ENCODE measurements at regions not wholly inside any gene's neighbourhood (a gene's known extent, or its start where the extent isn't known, plus 50 kb on each side); places are given as distances from the start of the nearest gene placed in this dataset.

DNA sequence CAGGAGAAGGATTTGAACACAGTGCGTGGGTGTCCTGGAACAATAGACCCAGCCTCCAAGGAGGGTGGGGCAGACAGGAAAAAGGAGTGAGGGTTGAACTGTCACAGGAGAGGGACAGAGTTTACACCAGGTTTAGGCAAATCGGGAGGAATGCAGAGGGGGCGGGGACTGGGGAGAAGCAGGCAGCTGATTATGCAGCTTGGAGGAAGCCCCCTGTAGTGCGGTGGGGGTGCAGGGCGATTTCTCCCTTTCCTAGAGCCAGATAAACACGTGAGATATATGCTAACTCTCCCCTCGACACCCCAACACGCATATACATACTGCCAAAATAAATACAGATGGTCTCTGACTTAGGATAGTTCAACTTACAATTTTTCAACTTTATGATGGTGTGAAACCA lies 108.6 kb upstream of the PRR20G start:
- no peak for DNase-seq (ENCODE audit: low read depth)

DNA sequence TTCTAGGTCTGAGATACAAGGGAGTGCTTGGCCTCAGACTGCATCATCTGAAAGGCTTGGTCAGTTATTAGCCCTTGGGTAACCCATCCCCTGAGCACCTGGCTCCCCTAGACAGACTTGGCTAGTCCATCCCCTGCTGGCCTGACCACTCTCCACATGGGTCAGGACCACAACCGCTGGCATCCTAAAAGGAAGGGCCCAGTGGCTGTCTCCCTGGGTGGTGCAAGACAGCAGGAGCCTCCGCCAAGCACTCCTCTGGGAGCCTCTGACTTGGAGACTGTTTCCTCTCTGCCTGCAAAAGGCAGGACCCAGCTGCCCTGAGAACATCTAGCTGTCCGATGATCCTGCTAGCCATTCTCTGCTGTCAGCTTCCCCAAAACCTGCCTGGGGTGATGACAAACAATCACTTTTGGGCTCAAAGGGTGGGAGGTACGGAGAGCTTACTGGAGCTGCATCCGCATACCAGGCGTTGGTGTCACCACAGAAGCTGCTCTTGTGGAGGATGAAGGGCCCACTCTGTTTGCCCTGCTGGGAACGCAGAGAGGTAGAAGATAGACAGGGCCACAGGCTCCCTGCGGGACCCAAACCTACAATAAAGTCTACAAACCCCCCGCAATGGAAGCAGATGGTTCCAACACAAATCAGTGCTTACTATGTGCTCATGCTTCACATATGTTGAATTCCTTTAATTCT lies 108.0 kb upstream of the PRR20G start:
- DNase-seq (ENCODE audit: low read depth): no peak

DNA sequence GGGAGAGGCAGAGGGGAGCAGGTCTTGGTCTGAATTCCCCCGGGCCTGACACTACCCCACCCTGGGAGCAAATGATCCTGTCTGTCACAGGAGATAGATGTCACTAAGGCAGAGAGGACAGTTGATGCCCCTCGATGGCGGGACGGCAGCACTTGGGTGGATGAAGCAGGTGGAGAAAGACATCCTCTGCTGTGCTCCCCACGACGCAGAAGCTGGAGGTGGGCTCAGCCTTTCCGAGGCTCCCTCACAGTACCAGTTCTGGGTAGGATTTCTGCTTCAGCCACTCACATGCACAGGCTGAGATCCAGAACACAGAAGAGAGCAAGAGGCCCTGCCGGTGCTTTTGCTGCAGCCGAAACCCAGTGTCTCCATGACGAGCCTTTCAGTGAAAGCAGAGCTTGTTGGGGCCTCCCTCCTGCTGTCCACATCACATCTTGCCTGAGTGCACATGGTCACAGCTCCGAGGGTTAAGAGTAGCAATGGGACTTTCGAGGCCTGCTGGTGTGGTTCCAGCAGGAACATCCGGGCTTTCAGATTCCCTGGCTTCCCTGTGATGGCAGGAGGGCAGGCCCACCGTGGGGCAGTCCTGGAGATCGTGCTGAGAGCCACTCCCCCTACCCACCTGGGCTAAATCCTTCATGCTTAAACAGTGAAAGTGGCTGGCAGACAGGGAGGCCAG lies 107.3 kb upstream of the PRR20G start:
- DNase-seq (ENCODE audit: low read depth): no peak

DNA sequence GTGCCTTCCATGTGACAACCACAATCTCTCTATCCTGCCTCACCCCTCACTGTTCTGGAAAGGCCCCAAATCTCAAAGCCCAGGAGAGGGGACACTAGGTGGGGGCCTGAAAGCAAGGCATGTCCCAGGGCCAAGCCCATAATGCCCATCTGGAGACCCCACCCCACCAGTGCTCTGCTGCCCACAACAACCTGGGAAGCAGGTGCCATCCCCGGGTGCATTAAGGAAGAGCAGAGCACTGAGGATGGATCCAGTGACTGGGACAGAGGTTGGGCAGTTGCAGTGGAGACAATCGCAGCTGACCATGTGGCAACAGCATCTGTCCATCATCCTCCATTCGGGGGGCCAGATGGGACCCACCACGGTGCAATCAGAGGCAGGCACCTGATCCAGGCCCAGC lies 106.2 kb upstream of the PRR20G start:
- DNase-seq (ENCODE audit: low read depth): no peak

DNA sequence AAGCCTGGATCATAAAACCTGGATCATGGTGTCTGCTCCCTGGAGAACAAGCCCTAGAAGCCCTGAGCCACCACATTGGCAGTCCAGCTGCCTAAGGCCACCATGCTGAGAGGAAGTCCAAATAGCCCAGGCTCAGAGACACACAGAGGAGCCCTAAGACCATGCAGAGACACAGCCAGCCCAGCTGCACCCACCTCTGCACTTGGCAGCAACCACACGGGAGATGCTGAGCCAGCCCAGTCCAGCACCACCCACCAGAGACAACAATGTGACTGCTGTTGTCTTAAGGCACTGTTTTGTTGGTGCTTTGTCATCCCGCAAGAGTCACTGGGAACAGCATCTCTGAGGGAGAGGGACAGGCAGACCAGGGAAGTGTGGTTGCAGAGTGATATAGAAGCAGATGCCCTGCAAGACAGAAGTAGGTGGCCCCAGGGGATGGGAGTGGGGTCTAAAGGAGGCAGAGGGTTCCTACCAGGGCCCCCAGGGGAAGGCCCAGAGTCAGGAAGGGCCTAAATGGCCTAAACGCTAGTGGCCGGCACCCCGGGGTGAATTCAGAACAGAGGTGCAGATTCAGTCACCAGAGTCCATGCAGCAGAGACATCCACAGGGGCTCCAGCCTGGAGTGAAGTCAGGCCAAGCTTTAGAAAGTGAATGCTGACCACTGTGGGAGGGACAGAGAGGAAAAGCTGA lies 105.4 kb upstream of the PRR20G start:
- no peak for DNase-seq (ENCODE audit: low read depth)

DNA sequence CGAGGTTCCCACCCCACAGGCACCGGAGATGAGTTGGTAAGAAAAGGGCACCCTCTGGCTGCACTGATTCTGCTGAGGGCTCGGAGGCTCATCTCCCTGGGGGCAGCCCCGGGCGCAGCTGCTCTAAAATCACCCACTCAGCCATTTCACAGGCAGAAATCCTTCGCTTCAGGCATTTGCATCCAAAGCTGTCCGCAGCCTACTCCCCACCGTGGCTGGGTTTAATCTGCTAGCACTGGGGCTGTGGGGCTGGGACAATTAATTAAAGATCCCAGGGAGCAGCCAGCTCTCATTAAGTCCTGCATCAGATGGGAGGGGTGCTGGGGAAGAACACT lies 104.3 kb upstream of the PRR20G start:
- no peak for DNase-seq (ENCODE audit: low read depth)

DNA sequence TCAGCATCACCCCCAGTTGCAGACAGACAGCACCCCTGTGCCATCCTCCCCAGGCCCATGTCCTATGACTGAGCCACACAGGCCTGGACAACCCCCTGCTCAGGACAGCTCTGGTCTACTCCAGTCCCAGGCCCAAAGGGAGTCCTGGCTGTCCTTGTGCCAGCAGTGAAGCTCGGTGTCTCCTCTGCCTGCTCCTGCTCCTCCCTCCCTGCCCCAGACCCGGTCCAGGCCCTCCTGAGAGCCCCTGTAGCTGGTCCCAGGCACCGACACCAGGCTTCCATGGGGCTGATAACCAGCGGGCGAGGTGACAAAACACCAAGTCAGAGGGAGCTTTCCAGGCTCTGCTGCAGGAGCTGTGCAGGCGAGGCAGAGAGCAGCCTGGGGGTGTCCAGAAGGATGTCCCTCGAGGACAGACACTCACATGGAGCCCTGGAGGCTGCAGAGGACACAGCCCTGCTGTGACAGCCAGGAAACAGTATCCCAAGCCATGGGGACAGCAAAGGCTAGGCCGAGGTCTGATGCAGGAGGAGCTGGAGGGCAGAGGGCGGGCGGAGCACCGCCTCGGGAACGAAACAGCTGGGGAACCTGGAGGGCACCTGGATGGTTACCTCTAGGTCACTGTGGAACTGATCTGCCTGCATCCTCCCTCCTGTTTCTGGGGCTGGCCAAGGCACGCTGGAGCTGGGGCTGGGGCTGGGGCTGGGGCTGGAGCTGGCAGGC lies 103.8 kb upstream of the PRR20G start:
- DNase-seq (ENCODE audit: low read depth): no peak

DNA sequence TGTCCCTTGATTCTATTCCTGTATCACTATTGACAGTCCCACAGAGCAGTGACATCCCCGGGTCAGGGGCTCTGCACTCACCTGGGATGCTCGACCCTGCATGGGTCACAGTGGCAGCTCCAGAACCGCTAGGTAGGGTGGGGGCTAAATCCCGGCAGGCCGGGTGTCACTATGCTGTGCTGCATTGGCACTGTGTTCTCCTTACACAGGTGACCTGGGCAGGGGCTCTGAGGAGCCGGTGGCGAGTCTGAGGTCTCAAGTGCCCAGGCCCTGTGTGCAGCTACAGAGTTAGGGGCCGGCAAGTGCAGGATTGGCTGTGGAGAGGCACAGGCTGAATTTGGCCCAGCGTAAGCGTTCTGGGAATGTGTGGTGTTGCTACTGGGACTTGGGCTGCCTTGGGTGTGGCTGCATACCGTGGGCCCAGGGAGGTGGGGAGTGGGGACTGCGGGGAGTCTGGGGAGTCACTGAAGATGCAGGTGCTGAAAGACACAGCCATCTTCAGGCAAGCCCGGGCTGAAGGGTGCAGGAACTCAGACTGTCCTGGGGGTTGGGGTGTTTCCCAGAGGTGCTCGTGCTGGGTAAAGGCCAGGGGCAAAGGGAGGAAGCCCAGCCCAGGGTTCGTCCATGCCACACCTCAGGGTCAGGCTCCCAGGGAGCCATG lies 102.6 kb upstream of the PRR20G start:
- no peak for DNase-seq (ENCODE audit: low read depth)

DNA sequence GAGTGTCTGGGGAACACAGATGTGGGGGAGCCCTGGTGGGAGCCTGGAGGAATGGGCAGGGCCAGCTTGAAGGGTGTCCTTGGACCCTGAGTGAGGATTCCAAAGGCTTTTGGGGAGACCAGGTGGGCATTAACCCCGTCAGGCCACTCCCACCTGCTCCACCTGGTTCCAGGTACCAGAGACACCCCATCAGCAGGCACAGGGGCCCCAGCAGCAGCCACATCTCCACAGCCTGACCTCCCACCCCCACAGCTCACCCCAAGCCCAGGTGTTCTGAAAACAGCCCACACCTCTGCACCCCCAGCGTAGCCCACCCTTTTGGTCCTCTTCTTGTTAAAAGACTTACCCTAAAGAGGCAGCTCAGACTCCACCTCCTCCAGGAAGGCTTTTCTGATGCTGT lies 102.1 kb upstream of the PRR20G start:
- no peak for DNase-seq (ENCODE audit: low read depth)

DNA sequence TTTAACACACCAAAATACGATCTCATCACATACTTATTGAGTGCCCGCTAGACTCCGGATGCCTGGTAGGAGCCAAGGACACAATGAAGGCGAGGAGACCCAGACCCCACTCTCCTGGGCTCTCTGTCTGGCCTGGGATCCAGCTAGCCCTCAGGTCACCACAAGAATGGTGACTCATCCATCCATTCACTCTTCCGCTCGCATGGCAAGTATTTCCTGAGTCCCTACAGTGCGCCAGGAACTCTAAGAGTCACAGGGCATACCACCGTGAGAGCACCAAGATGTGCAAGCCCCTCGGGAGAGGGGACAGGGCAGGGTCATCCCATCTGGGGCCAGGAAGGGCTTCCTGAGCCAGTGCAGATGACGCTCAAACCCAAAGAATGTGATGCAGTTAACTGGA lies 101.6 kb upstream of the PRR20G start:
- no peak for DNase-seq (ENCODE audit: low read depth)

DNA sequence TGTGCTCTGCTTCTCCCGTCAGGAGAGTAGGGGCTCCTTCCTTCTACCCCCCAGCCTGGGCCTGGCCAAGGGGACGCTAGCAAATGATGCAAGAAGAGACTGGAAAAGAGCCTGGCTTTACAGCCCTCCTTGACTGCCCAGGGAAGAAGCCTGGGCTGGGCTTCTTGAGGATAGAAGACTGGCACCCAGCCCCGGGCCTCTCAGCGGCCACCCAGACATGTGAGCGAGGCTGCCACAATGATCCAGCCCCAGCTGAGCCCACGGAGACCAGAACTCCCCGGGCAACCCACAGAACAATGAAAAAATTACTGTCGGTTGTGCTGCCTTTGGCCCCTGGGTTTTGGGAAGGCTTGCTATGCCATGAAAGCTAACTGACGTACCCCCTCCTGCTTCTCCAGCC lies 100.6 kb upstream of the PRR20G start:
- no peak for DNase-seq (ENCODE audit: low read depth)

DNA sequence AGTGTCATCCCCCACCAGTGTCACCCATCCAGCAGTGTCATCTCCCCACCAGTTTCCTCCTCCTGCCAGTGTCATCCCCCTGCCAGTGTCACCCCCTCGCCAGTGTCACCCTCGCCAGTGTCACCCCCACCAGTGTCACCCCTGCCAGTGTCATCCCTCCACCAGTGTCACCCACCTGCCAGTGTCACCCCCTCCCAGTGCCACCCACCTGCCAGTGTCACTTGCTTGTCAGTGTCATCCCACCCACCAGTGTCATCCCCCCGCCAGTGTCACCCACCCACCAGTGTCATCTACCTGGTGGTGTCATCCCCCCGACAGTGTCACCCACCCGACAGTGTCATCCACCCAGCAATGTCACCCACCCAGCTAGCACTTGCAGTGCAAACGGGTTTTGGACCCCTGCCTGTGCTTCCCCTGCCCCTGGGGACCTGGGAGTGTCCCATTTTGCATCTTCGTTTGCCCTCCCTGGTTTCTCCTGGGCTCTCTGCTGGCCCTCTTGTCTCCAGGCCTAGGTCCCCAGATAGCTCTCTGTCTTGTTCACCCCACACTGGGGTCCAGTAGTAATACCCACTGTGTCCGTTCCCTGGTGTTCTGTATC lies 99.8 kb upstream of the PRR20G start:
- DNase-seq (ENCODE audit: low read depth): no peak

DNA sequence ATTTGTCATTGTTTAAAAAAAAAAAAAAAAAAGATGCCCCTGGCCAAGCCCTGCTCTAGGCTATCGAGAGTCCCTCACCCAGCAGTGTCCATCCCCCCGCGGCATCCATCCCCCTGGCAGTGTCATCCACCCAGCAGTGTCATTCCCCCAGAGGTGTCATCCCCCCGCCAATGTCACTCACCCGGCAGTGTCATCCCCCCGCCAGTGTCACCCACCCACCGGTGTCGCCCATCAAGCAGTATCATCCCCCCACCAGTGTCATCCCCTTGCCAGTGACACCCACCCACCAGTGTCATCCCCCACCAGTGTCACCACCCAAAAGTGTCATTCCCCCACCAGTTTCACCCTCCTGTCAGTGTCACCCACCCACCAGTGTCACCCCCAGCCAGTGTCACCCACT lies 99.3 kb upstream of the PRR20G start:
- no peak for DNase-seq (ENCODE audit: low read depth)

DNA sequence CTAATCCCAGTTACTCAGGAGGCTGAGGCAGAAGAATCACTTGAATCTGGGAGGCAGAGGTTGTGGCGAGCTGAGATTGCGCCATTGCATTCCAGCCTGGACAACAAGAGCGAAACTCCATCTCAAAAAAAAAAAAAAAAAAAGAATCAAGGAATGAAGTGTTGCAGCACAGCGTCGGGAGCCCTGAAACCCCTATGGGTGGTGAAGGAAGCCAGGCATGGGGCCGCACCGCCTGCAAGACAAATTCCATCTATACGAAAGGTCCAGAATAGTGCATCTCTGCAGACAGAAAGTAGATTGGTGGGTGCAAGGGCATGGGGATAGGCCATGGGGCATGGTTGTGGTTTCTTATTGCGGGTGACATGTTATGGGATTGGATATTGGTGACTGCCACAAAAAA lies 98.6 kb upstream of the PRR20G start:
- no peak for DNase-seq (ENCODE audit: low read depth)

DNA sequence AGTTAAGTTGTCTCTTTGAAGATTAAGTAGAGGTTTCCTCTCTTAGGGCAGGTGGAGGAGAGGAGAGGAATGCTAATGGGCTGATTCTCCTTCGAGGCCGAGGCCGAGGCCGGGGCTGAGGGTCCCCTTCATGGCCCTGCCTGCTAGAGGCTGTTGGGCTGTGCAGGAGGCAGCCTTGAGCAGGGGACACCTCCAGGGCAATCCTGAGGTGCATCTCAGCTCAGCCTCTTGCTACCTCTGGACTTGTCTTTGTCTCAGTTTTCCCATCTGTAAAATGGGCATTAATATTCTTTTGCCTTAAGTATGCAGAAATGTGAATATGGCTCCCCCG lies 97.7 kb upstream of the PRR20G start:
- DNase-seq (ENCODE audit: low read depth): no peak

DNA sequence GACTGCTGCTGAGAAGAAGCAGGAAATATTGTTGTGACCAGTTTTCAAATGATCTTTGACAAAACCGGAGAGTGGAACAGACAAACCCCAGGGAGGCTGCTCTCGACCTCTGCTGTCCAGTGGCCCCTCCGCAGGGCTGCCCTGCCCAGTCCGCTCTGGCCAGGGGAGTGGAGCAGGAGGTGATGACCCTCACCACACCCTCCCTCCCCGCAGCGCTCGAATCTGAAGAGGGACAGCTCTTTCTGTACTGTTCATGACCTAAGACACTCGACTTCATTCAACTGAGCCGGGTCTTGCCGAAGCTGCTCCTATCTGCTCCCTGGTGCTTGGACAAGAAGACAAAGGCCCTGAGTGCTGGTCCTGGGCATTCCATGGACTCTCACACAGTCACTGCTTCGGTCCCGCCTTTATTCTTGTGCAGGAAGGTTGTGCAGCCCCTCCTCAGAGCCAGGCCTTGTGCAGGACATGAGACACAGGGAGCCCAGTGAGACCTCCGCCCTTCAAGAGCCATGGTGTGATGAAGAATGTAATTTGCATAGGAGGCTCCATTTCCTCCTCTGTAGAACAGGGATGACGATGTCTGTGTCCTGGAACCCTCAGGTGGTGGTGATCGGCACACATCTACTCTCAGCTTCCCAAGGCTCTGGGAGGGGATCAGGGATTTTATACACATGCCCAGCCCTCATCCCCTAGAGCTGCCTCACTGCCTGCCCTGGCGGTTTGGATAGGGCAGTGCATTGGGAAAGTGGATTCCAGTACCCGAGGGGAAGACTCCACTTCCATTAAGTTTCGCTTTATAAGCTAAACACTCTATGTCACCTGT lies 97.1 kb upstream of the PRR20G start:
- DNase-seq (ENCODE audit: low read depth): no peak

DNA sequence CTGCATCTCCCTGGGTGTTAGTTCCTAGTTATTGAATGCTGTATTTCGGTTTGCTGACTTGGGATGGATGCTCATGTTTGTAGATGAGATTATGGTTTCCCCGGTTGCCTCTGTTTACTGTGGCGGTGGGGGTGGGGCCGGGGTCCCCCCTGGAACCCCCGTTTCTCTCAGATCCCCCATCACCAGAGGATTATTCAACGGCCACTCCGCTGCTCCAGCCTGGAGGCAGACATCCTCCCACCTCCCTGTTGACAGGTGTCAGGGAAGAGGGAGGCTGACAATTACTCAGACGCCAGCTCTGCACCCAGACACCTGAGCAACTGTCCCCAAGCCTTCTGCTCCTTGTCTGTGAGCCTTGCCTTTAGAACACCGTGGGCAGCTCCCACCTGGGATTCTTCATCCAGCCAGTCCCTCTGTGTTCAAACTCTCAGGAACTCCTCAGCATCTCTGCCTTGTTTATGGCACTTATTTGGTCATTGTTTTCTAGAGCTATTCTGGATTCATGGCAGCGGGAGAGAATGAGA lies 95.9 kb upstream of the PRR20G start:
- DNase-seq (ENCODE audit: low read depth): no peak

DNA sequence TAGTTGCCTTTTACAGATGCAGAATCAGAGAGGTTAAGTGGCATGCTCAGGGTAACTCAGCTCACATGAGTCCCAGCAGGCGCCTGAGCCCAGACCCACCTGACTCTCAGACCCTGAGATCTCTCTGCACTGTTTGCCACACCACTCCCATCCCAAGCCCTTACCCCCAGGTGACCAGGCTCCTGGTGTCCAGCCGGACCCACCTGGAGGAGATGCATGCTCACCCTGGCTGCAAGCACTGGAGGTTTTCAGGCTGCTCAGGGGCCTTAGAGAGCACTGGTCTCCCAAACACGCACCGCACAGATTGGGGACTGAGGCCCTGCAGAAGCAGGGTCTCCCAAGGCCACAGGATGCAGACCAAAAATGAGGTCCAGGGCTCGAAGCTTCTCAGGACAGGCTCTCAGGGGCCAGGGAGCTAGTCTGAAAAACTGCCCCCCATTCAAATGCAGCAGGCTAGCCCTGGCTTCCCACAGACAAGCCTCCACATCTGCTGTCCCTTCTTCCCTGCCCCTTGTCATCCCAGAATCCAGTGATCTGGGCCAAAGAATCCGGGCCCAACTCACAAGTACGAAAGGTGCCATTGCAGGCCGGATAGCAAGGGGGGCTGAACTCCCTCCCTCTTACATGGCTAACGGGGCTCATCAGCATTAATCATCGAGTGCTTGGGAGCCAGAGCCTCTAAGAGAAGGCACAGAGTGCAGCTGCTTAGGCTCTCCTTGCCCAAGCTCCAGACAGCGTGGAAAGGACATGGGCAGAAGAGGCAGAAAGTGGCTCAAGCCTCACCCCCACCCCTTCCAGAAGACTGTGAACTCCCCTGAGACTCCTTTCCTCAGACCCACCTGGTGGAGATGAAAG lies 90.2 kb upstream of the PRR20G start:
- no peak for DNase-seq (ENCODE audit: low read depth)

DNA sequence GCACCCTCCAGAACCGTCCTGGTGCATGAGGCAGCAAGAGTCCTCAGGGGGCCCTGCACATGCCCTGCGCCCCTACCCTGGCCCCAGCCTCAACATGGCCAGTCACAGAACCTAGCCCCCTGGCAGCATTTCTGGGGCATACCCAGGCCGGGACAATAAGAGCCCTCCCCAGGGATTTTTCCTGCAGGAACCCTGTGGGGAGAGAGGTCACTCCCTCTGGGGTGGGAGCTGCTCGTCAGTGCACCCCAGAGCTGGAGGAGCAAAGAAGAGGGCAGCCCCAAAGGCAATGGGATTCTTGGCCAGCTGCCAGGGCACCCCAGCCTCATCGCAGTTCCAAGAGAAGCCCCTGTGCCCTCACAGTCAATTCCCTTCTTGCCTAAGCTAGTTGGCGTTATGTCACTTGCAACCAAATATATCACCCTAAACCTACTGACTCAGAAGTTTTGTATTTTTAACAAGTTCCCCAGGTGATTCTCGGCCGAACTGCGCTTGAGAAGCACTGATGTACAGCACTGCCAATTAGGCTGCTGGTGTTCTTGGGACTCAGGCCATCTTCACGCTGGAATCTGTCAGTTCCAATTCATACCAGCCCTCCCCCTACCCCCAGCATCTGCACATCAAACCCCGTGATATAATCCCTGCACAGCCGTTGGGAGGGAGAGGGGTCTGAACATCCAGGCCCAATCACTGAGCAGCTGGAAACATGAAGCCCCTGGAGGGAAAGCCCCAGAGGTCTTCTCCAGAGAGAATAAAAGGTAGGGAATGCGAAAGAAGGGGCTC lies 87.5 kb upstream of the PRR20G start:
- DNase-seq (ENCODE audit: low read depth): no peak

Measured in renal cortical epithelial cell (primary cell).